ENCODE measurements at regions not wholly inside any gene's neighbourhood (a gene's known extent, or its start where the extent isn't known, plus 50 kb on each side); places are given as distances from the start of the nearest gene placed in this dataset.

GRCh38 chr1:110816945-110817344 lies 56.0 kb upstream of the CD53 start:
- no peak for DNase-seq

GRCh38 chr1:110811529-110811928 lies 61.4 kb upstream of the CD53 start:
- DNase-seq: no peak

DNA sequence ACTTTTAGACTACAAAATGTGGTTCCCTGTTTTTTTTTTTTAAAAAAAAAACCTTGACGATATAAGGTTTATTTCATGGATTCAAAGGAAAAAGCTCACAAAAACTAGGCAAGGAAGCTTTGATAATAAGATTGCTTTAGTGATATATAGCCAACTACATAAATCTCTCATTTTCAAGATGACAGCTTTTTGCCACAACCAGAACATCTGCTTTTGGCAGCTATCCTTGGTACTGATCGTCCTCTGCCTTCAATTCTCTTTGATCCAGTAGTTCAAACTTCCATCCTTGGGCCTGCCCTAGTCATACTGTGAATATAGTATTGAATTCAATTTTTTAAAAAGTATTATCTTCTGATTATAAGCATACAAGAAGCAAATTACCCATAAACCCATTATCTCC lies 72.9 kb upstream of the CD53 start:
- DNase-seq: no peak

- DNase-seq: no peak
Observed at GRCh38 chr1:110798691-110799256, 74.2 kb upstream of the CD53 start.

DNA sequence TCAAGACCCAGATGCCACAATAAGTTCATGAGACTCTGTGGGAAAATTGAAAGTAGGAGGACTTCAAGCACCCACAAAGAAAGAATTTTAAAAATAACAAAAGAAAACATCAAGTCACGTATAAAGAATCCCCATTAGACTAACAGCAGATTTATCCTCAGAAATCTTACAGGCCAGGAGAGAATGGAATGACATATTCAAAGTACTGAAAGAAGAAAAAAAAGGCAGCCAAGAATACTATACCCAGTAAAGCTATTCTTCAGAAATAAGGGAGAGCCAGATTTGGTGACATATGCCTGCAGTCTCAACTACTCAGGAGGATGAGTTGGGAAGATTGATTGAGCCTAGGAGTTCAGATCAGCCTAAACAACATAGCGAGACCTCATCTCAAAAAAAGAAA lies 84.3 kb upstream of the CD53 start:
- DNase-seq: no peak

- peak; percentile 54 for DNase-seq
Observed at GRCh38 chr1:110787328-110788071, 85.4 kb upstream of the CD53 start.

- DNase-seq: no peak
Observed at GRCh38 chr1:110786802-110787327, 86.1 kb upstream of the CD53 start.

DNA sequence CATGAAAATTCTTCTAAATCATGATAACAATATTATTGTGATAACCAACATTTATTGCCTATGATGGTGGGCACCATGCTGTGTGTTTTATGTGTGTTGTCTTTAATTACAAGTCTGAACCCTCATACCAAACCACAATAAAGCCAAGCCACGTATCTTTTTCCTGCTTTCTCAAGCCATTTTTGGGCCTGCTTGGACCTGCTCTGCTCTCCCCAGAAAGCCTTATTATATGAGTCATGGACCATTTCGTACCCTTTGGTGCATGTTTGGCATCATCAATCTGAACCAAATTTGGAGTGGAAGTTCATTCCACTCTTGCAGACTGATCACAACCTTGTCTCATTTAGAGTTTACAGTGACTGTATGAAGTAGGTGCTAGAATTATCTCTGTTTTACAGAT lies 87.3 kb upstream of the CD53 start:
- DNase-seq: no peak

DNA sequence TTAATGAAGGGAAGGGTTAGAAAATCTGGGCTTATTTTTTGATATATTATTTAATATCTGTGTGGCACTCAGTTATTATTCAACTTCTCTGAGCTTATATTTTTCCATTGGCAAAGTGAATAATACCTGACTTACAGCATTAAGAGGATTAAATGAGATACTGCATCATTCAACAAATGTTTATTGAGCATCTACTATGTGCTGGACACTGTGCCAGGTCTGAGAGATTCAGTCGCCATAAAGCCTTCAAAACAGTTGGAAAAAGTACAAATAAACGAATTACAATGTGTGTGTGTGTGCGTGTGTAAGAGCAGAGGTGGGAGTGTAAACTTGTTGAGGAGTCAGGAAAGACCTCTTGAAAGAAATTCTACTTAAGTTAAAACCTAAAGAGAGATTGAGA lies 87.9 kb upstream of the CD53 start:
- no peak for DNase-seq

GRCh38 chr1:110783292-110783918 lies 89.5 kb upstream of the CD53 start:
- DNase-seq: peak; percentile 81

- DNase-seq: no peak
Observed at GRCh38 chr1:110781525-110781924, 91.4 kb upstream of the CD53 start.

- DNase-seq: peak; percentile 85
Observed at GRCh38 chr1:110780600-110781484, 92.1 kb upstream of the CD53 start.

- DNase-seq: no peak
Observed at GRCh38 chr1:110779636-110780035, 93.3 kb upstream of the CD53 start.

GRCh38 chr1:110778821-110779220 lies 94.1 kb upstream of the CD53 start:
- DNase-seq: no peak

DNA sequence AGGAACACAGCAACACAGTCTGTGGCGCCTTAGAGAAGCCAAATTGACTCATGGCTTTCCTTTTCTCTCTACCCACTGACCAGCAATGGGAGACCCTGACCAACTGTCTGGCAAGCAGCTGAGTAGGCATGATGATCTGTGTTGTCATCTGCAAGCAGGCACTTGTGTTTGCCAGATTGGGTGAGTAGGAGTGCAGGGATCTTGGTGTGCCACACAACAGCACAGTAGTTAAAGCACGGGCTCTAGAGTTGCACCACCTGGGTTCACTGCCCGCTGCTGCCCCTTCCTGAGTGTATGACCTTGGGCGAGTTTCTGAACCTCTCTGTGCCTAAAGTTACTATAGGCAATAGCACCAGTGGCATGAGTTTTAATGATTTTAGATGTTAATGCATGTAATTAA lies 95.7 kb upstream of the CD53 start:
- no peak for DNase-seq

DNA sequence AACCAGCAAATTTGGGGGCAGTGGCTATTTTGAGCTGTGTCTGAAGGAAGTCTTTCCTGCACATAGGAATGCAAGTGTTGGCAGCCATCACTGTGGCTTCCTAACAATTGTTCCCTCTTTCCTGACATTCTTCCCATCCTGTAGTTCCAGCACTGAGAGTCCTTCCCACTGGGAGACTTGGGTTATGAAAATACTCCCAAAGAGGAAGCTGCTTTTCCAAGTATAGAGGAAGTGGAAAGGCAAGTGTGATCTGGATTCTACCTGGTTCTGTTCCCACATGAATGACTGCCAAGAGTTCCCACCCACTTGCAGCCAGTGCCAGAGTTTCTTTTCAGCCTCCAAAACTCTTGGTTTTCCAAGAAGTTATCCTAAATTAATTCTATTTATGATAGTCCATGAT lies 98.5 kb upstream of the CD53 start:
- DNase-seq: no peak

- DNase-seq: no peak
Observed at GRCh38 chr1:110773813-110774212, 99.1 kb upstream of the KCNA3 start.

DNA sequence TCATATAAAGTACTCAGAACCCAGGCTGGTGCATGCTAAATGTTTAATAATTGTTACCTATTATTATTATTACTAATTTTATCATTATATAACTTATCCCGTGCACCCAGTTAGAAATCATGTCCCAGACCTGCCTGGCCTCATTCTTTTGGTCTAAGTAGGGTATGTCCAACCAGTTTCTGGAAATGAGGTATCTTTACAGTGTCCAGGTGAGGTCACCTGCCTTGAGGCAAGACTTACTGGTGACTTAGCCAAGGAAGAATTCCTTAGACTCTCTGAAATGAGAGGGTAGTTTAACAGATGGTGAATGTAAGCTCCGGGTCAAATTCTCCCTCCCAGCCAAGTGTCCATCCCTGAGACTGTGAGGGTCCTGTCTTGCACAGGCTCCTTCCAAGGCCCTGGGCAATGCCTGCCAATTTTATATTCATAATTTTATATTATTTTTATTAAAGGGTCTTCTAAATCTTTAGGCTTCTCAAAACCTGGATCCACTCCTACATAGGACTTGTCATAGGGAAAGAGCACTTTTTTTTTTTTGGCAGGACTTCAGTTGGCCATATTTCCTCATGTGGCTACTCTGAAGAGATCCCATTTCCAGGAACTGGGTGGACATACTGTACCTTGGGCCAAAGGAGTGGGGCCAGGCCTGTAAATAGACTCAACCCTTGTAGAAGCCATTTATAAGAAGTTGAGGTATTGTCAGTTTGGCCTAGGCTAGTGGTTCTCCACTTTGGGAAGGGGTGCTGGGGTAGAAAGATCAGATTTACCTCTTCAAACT lies 96.7 kb upstream of the KCNA3 start:
- DNase-seq: no peak

GRCh38 chr1:110770832-110771231 lies 96.1 kb upstream of the KCNA3 start:
- DNase-seq: no peak

GRCh38 chr1:110768605-110769004 lies 93.9 kb upstream of the KCNA3 start:
- DNase-seq: no peak

DNA sequence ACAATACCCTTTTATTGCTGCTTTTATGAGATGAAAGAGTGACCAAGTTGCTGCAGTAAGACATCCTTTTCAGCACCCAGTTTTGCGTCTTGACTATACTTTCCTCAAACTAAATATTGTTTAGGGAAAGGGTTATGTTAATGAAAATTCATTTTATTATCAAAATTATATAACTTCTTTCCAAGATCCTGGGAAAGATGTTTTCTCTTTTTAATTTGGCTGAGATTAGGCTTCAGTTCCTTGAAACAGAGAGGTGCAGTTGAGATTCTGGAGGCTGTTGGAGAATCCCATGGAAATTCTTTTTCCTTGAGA lies 91.6 kb upstream of the KCNA3 start:
- DNase-seq: no peak

DNA sequence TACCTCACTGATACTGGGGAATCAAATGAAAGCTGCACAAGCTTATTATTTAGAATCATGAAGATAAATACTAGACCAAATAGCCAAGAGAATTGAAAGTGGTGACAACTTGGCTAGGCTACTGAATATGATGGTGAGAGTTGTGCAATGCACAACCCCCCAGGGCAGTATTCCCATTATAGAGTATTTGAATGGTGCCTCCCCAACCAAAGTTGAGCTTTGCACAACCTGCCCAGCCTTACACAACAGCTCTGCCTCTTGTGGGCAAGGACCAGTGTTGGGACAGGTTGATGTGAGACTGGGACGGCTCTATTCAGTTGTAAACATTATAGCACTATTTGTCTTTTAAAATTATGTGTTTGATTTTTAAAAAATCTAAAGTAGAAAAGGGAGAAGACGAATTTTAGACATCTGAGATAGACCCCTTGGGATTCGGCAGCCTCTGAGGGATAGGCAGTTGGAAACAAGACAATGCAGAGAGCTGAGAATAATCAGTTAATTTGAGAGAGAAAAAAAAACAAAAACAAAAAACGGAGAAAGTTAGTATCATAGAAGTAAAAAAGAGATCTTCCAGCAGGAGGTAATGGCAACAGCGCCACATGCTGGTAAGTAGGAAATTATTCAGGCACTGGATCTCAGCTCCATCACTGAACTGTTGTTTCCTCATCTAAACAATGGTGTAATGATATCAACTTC lies 91.0 kb upstream of the KCNA3 start:
- DNase-seq: peak; percentile 74

All from CD4-positive, alpha-beta T cell treated with Interleukin-12 subunit alpha and Interleukin-12 subunit beta, for 1 hour (primary cell).